ENCODE measurements at regions not wholly inside any gene's neighbourhood (a gene's known extent, or its start where the extent isn't known, plus 50 kb on each side); places are given as distances from the start of the nearest gene placed in this dataset.

GRCh38 chr14:26261368-26262122 lies 336.3 kb downstream of the NOVA1 start:
- no peak for DNase-seq (ENCODE audit: extremely low spot score)
- ChIA-PET POLR2A (no interaction called here), CTCF (no interaction called here)
- no peak for TF ChIP-seq CTCF (IDR thresholded peaks at IDR 0.05; ENCODE audit: control extremely low read depth, extremely low read depth, low read depth, missing control alignments)

- no peak for TF ChIP-seq CTCF (IDR thresholded peaks at IDR 0.05; ENCODE audit: control extremely low read depth, extremely low read depth, low read depth, missing control alignments)
- POLR2A ChIA-PET: no interaction called here
- CTCF ChIA-PET: no interaction called here
- DNase-seq (ENCODE audit: extremely low spot score): no peak
These were observed 342.6 kb downstream of the NOVA1 start for GRCh38 chr14:26255213-26255612.

- POLR2A ChIA-PET: no interaction called here
- no peak for TF ChIP-seq CTCF (IDR thresholded peaks at IDR 0.05; ENCODE audit: control extremely low read depth, extremely low read depth, low read depth, missing control alignments)
- DNase-seq (ENCODE audit: extremely low spot score): no peak
- CTCF ChIA-PET: no interaction called here
These were observed 345.7 kb downstream of the NOVA1 start for GRCh38 chr14:26252176-26252575.

GRCh38 chr14:26233118-26233517 lies 364.7 kb downstream of the NOVA1 start:
- no peak for TF ChIP-seq CTCF (IDR thresholded peaks at IDR 0.05; ENCODE audit: control extremely low read depth, extremely low read depth, low read depth, missing control alignments)
- POLR2A ChIA-PET: no interaction called here
- no peak for DNase-seq (ENCODE audit: extremely low spot score)
- CTCF ChIA-PET: no interaction called here

GRCh38 chr14:26218861-26219260 lies 379.0 kb downstream of the NOVA1 start:
- no peak for TF ChIP-seq CTCF (IDR thresholded peaks at IDR 0.05; ENCODE audit: control extremely low read depth, extremely low read depth, low read depth, missing control alignments)
- DNase-seq (ENCODE audit: extremely low spot score): no peak
- ChIA-PET CTCF (interaction anchor here (0.7 kb wide), 1 partner anchor 8 kb away, joined by 3 read pairs; no protein-coding TSS in a partner anchor), POLR2A (no interaction called here)

- ChIA-PET POLR2A (no interaction called here), CTCF (no interaction called here)
- no peak for TF ChIP-seq CTCF (IDR thresholded peaks at IDR 0.05; ENCODE audit: control extremely low read depth, extremely low read depth, low read depth, missing control alignments)
- DNase-seq (ENCODE audit: extremely low spot score): no peak
These were observed 380.1 kb downstream of the NOVA1 start for GRCh38 chr14:26217778-26218177.
